Loucy (cell line): ENCODE measurements at regions not wholly inside any gene's neighbourhood (a gene's known extent, or its start where the extent isn't known, plus 50 kb on each side); places are given as distances from the start of the nearest gene placed in this dataset.

Source experiments
- H2AFZ ChIP-seq: fragments of 200-600 bp; sonication (generic); 2 replicates; pipeline ENCODE4 v1.6.0; 2016; ENCODE audit warnings: antibody characterized with exemption, mild to moderate bottlenecking, low read length, moderate library complexity
- H3F3A ChIP-seq: fragments of 200-600 bp; 2 replicates; pipeline ENCODE4 v1.6.0; 2016; ENCODE audit warnings: antibody characterized with exemption, low read depth, mild to moderate bottlenecking
- H3K27me3 ChIP-seq: fragments of 200-600 bp; sonication (generic); 2 replicates; pipeline ENCODE4 v1.6.1; 2014; ENCODE audit warnings: low read length, mild to moderate bottlenecking; ENCODE audit not compliant: insufficient read depth, poor library complexity, severe bottlenecking
- H3K36me3 ChIP-seq: fragments of 200-600 bp; sonication (generic); 2 replicates; pipeline ENCODE4 v1.6.1; 2016; ENCODE audit warnings: low read length; ENCODE audit not compliant: insufficient read depth
- H3K4me1 ChIP-seq: fragments of 200-600 bp; sonication (generic); 2 replicates; pipeline ENCODE4 v1.5.1; 2014; ENCODE audit warnings: low read length, mild to moderate bottlenecking; ENCODE audit not compliant: insufficient read depth, poor library complexity, severe bottlenecking
- H3K4me2 ChIP-seq: fragments of 200-600 bp; sonication (generic); 2 replicates; pipeline ENCODE4 v1.6.0; 2014; ENCODE audit warnings: antibody characterized with exemption, low read length, low read depth, mild to moderate bottlenecking; ENCODE audit not compliant: poor library complexity, severe bottlenecking
- H3K4me3 ChIP-seq: fragments of 200-600 bp; sonication (generic); 2 replicates; pipeline ENCODE4 v1.5.1; 2014; ENCODE audit warnings: low read length, mild to moderate bottlenecking, mixed read lengths; ENCODE audit not compliant: poor library complexity, severe bottlenecking
- H3K79me2 ChIP-seq: fragments of 200-600 bp; sonication (generic); 2 replicates; pipeline ENCODE4 v1.6.1; 2014; ENCODE audit warnings: low read length; ENCODE audit not compliant: insufficient read depth
- H3K9ac ChIP-seq: fragments of 200-600 bp; sonication (generic); 2 replicates; pipeline ENCODE4 v1.6.0; 2014; ENCODE audit warnings: mild to moderate bottlenecking, low read depth, low read length, moderate library complexity; ENCODE audit not compliant: poor library complexity, severe bottlenecking
- H3K9me2 ChIP-seq: fragments of 200-600 bp; sonication (generic); replicated peaks from 2 replicates; pipeline ENCODE4 v1.6.1; 2016; ENCODE audit warnings: low read depth, low read length, mixed read lengths
- H3K9me3 ChIP-seq: fragments of 200-600 bp; sonication (generic); 2 replicates; pipeline ENCODE4 v1.6.1; 2014; ENCODE audit warnings: mild to moderate bottlenecking, antibody characterized with exemption, low read length, low read depth; ENCODE audit not compliant: insufficient read depth
- H4K20me1 ChIP-seq: fragments of 200-600 bp; sonication (generic); 2 replicates; pipeline ENCODE4 v1.6.0; 2014; ENCODE audit warnings: antibody characterized with exemption, low read length, mild to moderate bottlenecking; ENCODE audit not compliant: insufficient read depth, poor library complexity, severe bottlenecking
- EZH2phosphoT487 ChIP-seq: fragments of 200-600 bp; IDR thresholded peaks from 2 replicates; pipeline ENCODE4 v1.6.1; 2018; ENCODE audit warnings: antibody characterized with exemption, mild to moderate bottlenecking, moderate library complexity, borderline replicate concordance
- TF ChIP-seq, protein P1 (sequence below): fragments of 200-600 bp; sonication (generic); conservative IDR thresholded peaks from 2 replicates; pipeline ENCODE4 v1.5.1; 2014; ENCODE audit warnings: mild to moderate bottlenecking, antibody characterized with exemption, low read length

DNA sequence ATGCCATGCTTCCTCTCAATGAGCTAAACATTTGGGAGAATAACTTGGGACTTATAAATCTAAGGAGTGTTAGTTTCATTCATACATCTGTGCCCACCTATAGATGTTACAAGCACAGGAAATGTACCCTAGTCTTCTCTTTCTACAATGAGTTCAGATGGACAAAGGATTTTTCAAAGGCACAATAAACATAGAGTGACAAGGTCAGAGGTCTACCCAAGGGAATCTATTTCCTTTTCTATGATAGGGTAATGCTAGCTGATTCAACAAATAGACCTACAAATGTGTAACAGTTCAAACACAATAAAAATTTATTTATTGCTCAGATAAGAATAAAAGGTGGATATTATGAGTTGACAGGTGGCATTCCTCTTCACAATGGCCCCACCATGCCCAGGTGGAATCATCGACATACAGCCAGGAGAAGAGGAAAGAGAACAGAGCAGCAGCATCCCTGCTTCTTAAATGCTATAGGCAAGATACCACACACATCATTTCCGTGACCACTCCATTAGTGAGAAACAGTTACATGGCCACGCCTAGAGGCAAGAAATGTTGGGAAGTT lies 421.8 kb downstream of the HNRNPD start:
- no peaks in the 10 kb centered on the region for H3F3A ChIP-seq
- no peak overlapping the region for H2AFZ ChIP-seq
- no peaks in the 10 kb centered on the region for H3K9me3 ChIP-seq
- H3K4me3 ChIP-seq: no peak overlapping the region
- no peaks in the 10 kb centered on the region for H4K20me1 ChIP-seq
- no peaks in the 10 kb centered on the region for H3K27me3 ChIP-seq
- no peaks in the 10 kb centered on the region for H3K4me1 ChIP-seq
- H3K79me2 ChIP-seq: no peaks in the 10 kb centered on the region
- TF ChIP-seq, protein P1, sequence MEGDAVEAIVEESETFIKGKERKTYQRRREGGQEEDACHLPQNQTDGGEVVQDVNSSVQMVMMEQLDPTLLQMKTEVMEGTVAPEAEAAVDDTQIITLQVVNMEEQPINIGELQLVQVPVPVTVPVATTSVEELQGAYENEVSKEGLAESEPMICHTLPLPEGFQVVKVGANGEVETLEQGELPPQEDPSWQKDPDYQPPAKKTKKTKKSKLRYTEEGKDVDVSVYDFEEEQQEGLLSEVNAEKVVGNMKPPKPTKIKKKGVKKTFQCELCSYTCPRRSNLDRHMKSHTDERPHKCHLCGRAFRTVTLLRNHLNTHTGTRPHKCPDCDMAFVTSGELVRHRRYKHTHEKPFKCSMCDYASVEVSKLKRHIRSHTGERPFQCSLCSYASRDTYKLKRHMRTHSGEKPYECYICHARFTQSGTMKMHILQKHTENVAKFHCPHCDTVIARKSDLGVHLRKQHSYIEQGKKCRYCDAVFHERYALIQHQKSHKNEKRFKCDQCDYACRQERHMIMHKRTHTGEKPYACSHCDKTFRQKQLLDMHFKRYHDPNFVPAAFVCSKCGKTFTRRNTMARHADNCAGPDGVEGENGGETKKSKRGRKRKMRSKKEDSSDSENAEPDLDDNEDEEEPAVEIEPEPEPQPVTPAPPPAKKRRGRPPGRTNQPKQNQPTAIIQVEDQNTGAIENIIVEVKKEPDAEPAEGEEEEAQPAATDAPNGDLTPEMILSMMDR: no peak
- no peak for TF ChIP-seq EZH2phosphoT487
- no peaks in the 10 kb centered on the region for H3K36me3 ChIP-seq
- H3K9ac ChIP-seq: no peak overlapping the region
- no peak overlapping the region for H3K4me2 ChIP-seq
- no peaks in the 10 kb centered on the region for H3K9me2 ChIP-seq

DNA sequence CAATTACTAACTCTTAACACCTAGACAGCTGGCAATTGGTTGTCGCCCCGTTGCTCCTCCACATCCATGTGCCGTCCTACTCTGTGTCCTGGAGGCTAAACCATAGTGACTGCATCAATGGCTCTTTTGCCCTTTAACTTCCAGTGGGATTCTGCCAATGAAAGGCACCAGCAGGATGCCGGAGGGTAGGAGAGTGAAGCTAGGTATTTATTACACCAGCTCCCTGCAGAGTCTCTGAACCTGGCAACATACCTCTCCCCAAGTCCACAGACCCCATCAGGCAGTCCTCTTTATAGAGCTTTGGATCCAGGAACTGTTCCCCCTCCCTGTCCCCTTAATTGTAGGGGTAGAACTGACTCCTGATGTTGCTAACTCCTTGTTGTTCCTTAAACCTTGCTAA lies 426.8 kb downstream of the HNRNPD start:
- no peaks in the 10 kb centered on the region for H3K79me2 ChIP-seq
- no peaks in the 10 kb centered on the region for H3K9me3 ChIP-seq
- no peak overlapping the region for H3K9ac ChIP-seq
- no peak for TF ChIP-seq EZH2phosphoT487
- TF ChIP-seq, protein P1: no peak
- no peaks in the 10 kb centered on the region for H3K36me3 ChIP-seq
- no peaks in the 10 kb centered on the region for H3K9me2 ChIP-seq
- no peak overlapping the region for H3K4me2 ChIP-seq
- no peaks in the 10 kb centered on the region for H3K4me1 ChIP-seq
- no peaks in the 10 kb centered on the region for H3F3A ChIP-seq
- H3K27me3 ChIP-seq: no peaks in the 10 kb centered on the region
- no peaks in the 10 kb centered on the region for H4K20me1 ChIP-seq
- H2AFZ ChIP-seq: no peak overlapping the region
- no peak overlapping the region for H3K4me3 ChIP-seq

DNA sequence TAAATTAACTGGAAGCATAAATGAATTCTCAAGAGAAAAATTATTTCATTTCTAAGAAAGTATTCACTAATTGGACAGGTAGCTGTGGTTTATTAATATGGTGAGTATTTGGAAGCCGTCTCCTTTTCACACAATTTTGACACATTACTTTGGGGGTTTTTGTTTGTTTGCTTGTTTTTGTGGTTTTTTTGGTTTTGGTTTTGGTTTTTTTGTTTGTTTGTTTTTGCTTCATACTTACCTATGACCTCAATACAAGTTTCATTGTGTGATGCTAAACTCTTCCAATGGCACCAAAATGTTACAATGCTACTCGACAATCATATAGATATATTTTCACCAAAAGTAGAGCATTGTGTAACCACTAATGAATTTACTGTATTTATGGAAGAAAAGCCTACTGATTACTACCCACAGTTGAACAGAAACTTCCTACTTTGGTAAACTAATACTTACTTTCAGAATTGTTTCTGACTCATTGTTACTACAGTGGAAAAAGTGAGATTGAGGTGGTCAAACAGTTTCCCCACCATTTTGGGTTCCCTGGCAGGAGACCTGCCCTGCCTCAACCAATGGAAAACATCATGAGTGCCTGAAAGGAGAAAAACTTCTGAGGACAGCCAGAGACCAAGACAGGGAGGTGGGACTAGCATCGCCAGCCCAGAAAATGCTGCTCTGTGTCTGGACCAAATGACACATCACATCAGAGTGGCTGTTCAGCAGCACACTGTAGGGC lies 443.1 kb downstream of the HNRNPD start:
- no peaks in the 10 kb centered on the region for H3K79me2 ChIP-seq
- H2AFZ ChIP-seq: no peak overlapping the region
- no peaks in the 10 kb centered on the region for H3K36me3 ChIP-seq
- H3K4me2 ChIP-seq: no peak overlapping the region
- TF ChIP-seq EZH2phosphoT487: no peak
- TF ChIP-seq, protein P1: no peak
- H3K4me3 ChIP-seq: no peak overlapping the region
- H3K9me2 ChIP-seq: no peaks in the 10 kb centered on the region
- no peaks in the 10 kb centered on the region for H3K9me3 ChIP-seq
- H4K20me1 ChIP-seq: no peaks in the 10 kb centered on the region
- H3K9ac ChIP-seq: no peak overlapping the region
- no peaks in the 10 kb centered on the region for H3F3A ChIP-seq
- no peaks in the 10 kb centered on the region for H3K4me1 ChIP-seq
- no peaks in the 10 kb centered on the region for H3K27me3 ChIP-seq
